Right lung (tissue), 2 donors: ENCODE measurements at regions not wholly inside any gene's neighbourhood (a gene's known extent, or its start where the extent isn't known, plus 50 kb on each side); places are given as distances from the start of the nearest gene placed in this dataset.

Experiments used
- DNase-seq, 2 donors: peaks; one replicate each; pipeline ENCODE4 v3.0.0-alpha.2; 2013

GRCh38 chr1:4312024-4312423 lies 342.4 kb upstream of the AJAP1 start:
- no peak for DNase-seq

DNA sequence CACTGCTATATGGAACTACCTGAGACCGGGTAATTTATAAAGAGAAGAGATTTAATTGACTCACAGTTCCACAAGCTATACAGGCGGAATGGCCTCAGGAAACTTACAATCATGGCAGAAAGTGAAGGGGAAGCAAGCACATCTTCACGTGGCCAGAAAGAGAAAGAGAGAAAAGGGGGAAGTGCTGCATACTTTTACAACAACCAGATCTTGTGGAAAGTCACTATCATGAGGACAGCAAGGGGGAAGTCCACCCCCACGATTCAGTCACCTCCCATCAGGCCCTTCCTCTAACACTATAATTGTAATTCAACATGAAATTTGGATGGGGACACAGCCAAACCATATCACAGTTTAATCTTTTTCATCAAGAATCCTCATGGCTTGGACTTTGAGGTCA lies 339.2 kb upstream of the AJAP1 start:
- no peak for DNase-seq

- no peak for DNase-seq
Observed at GRCh38 chr1:4317207-4317606, 337.2 kb upstream of the AJAP1 start.

DNA sequence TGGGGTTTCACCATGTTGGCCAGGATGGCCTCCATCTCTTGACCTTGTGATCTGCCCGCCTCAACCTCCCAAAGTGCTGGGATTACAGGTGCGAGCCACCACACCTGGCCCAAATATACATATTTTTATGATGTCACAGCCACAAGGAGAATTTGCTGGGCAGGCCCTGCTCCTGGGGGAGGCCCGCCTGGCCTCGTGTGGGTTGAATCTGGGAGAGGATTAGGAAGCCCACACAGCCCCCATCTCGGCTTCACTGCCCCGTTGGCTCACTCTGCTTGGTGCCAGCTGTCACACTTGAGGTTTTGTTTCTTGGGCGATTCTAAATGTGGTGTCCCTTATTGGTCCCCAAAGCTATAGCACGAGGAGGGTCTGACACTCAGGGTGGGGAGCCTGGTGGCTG lies 335.7 kb upstream of the AJAP1 start:
- no peak for DNase-seq

DNA sequence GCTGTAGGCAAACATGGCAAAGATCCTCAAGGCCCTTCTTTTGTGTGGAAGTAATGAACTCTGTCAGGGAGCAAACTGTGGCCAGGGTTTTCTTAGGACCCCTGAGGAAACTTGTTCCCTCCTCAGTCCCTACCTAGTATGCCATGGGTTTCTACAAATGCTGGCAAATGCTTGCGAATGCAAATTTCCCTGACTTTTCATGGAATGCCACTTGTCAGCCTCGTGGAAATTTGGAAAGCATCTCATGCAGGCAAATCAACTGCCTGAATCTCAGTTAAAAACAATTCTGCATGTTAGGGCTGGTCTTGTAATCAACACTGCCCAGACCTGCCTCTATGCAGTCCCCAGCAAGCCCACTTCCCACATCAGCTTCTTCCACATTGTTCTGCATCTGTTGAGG lies 334.9 kb upstream of the AJAP1 start:
- no peak for DNase-seq

DNA sequence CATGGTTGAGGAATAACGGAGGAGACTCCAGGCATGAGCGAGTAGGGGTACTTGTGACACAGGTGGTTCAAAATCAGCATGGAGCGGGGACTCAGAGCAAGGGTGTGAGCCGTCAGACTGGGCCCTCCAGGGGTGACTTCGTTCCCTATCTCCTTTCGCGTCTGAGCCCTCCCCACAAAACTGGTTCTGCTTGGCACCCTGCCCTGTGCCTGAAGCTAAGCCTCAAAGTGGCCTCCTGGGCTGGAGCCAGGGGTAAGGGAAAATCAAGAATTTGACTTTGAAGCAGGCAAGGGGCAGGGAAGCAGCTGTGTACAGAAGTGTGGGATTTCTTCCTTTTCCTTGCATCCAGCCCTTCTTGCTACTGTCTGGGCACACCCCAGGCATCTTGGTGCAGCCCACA lies 331.5 kb upstream of the AJAP1 start:
- no peak for DNase-seq

DNA sequence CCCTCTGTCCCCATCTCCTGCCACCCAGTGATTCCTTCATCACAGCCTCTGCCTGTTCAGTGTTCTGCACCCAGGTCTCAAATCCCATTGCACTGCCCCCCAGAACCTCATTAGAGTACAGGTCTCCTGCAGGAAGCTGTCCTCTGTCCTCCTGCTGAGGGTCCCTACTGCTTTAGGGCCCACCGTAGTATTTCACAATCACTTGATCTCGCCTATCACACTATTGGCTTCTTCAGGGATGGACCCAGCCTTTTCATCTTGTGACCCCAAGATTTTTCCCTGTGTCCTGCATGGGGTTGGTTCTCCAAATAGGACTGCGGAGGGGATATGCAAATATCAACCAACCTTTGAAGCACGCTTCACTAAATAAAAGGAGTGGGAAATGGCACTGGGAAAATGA lies 331.1 kb upstream of the AJAP1 start:
- no peak for DNase-seq

GRCh38 chr1:4324525-4324924 lies 329.9 kb upstream of the AJAP1 start:
- no peak for DNase-seq

- DNase-seq = no peak
Observed at GRCh38 chr1:4327142-4327541, 327.3 kb upstream of the AJAP1 start.

- DNase-seq = no peak
Observed at GRCh38 chr1:4328402-4329071, 325.9 kb upstream of the AJAP1 start.

GRCh38 chr1:4330805-4331766 lies 323.3 kb upstream of the AJAP1 start:
- no peak for DNase-seq

- DNase-seq = no peak
Observed at GRCh38 chr1:4331767-4332163, 322.6 kb upstream of the AJAP1 start.

- DNase-seq = no peak
Observed at GRCh38 chr1:4336507-4336906, 317.9 kb upstream of the AJAP1 start.

DNA sequence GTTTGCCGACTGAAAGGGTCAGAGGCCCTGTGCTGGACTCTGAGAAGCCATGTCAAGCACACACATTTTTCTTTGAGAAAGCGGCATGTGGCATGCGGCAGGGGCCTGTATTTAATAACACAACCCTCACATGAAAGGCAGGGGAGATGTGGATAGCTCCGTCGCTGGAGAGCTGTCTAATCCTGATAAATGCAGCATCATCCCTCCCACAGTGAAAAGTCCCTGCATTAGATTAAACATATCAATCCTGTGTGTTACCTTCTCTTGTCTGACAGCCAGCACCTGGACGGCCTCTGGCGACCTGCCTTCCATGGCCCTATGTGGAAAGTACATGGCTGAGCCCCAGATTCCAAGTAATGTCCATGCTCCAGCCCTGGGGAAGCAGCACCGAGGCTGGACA lies 313.0 kb upstream of the AJAP1 start:
- DNase-seq = no peak

- DNase-seq = no peak
Observed at GRCh38 chr1:4344065-4344732, 310.2 kb upstream of the AJAP1 start.

DNA sequence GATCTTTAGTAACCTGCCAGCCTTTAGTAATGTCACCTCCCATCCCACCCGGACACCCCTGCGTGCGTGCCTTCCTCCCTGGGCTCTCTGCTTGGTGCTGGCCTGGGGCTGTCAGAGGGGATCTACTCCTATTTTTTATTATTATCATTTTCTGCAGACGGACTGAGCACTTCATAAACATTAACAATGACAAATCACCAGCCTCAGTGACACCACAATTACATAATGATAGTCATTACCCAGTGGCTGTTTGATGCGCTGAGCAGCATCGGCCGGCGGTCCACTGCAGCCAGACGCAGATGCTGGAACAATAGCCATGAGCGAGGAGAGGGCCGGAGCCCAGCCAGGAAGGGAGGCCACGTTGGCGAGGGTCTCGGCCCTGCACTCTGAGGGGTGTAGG lies 309.3 kb upstream of the AJAP1 start:
- no peak for DNase-seq

GRCh38 chr1:4346131-4346530 lies 308.3 kb upstream of the AJAP1 start:
- DNase-seq = no peak

GRCh38 chr1:4351453-4351852 lies 303.0 kb upstream of the AJAP1 start:
- no peak for DNase-seq

GRCh38 chr1:4353090-4353856 lies 301.1 kb upstream of the AJAP1 start:
- no peak for DNase-seq

DNA sequence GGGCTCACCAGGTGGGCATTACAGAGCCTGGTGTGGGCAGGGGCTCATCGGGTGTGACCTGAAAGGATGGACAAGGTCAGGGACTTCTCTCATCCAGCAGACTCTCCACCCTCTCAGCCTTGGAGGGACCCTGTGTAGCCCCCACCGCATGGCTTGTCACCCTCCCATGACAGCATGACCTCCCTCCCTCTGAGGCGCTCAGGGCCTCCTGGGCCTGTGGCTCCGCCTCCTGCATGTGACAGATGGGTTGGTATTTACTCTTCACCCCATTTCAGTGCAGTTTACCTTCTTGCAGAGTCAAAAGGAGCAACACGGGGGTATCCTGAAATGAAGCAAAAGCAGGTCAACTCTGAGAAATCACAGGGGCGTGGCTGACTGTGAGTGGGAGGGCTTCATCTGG lies 298.6 kb upstream of the AJAP1 start:
- DNase-seq = no peak

DNA sequence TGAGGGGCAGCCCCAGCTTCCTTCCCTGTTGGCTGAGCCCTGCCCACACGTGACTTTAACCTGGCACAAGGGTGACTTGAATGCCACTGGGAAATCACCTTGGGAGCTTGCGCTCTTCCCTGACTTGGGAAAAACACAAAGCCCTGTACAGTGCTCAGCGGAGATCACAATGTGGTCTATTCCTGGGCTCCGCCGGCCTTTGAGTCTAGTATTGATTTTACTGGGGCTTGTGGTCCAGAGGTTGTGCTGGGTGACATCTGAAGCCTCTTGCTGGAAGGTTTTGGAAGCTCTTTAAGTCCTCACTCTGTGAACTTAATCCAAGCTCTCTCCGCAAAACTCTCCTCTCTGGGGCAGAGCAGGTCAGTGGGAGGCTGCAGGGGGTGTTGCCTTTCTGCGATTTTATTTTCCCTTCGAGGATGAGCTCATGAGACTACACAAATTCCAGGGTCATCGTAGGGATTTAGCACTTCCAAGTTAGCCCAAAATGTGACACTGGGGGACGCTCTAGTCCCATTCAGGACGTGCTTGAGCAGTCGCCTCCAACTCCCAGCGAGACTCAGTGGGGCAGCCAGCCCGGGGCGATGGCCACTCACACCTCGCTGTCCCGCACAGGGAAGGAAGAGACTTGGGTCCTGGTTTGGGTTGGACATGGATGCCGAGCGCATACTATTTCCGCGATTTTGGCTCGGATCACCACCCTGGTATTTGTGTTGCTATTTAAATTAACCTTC lies 291.9 kb upstream of the AJAP1 start:
- no peak for DNase-seq
